GM18858 (cell line): ENCODE measurements at regions not wholly inside any gene's neighbourhood (a gene's known extent, or its start where the extent isn't known, plus 50 kb on each side); places are given as distances from the start of the nearest gene placed in this dataset.
A peak's percentile ranks its signal among the peaks of the same experiment; 100 is the strongest.
"Not testable (repeated sequence)": the region's sequence is repeated elsewhere in the genome, so short reads cannot be mapped to it uniquely, and the experiment has no call there.

ENCODE experiments used
- ATAC-seq: cut with Tn5 transposase; IDR thresholded peaks from one replicate; pipeline ENCODE4 v1.9.1; 2021; ENCODE audit not compliant: unreplicated experiment

DNA sequence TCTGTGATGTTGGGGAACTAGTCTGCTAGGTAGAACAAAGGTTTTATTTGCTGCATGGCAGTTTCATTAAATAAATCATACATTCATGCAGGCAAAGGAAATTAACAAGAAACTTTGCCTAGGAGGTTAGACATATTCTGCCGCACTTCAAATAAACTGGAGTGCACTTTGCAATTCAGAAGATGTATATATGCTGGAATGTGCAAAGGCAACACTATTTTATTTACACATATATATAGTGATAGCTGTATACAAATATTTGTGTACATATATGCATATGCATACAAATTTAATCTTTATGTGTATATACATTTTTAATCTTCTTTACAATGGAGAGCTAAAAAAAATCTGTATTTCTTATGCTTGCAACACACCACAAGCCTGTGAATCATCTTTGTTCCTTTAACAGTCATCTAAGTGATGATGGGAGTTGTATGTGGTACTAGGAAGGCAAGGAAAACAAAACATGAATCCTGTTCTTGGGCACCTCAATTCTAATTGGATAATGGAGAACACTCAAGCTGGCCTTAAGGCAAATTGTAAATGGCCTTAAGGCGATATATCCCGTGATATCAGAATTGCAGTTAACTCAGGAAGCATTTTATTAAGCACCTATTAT, 605.8 kb upstream of the CAMK1G start:
- ATAC-seq: no peak

DNA sequence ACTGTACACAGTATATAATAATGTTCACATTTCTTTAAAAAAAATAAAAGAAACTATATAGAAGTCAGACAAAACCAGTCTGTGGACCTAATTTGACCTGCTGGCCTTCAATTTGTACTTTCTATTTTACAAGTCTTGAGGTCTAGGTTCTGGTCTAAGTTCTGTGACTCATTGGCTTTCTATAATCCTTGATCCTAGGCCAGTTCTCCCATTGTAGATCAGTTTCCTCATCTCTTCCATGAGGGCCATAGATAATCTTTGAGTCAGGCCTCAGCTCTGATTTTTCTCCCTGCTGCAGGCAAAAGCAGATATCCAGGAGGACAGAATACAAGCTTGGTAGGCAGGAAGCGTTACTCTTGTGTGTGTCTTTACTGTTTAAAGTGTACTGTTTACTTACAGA, 603.7 kb upstream of the CAMK1G start:
- ATAC-seq: no peak

DNA sequence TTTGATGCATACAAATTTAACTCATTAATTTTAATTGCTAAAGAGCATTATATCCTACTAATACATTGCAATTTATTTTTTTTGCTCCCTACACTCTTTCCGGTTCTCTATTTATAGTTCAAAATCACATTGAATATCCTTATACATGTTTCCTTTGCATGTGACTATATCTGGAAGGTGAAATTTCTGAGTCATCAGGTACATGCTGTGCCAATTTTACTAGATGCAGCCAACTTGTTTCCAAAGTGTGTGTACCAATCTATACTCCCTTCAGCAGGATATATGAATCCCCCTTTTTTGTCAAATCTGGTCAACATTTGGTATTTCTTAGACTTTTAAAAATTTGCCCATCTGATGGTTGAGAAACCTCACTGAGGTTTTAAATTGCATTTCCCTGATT, 602.9 kb upstream of the CAMK1G start:
- no peak for ATAC-seq

DNA sequence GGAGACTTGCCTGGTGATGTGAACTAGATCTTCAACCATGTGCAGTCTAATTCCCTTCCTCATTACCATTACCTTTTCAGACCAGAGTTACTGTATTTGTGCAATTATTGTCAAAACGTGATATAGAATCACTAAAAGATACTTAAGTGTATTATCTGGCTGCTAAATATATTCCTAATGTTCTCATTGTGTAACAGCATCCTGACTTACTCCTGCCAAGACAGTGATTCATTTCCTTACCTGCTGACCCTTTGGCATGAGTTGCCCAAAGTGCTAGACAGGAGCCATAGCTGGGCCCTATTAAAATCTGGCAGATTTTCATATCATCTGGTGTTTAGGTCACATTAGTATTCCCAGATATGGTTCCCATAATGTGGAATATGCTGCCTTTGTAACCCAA, 598.3 kb upstream of the CAMK1G start:
- no peak for ATAC-seq

DNA sequence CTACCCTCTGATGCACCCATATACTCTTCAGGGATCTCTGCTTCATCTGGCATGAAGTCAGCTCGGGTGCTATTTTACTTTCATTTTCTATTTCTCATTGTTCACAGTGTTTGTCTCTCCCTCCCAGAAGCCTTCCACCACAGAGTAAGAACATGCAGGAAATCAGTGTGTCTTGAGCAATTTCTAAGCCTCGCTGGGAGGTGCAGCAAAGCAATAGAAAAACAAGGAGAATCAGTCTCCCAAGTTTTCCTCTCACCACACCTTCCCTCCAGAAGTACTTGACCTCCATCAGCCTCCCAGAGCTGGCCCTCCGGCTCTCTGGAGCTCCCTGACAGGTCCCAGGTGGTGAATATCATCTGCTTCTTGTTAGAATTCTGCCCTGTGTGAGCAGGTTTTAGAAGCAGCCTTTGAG, 594.7 kb upstream of the CAMK1G start:
- peak; percentile 99 for ATAC-seq

DNA sequence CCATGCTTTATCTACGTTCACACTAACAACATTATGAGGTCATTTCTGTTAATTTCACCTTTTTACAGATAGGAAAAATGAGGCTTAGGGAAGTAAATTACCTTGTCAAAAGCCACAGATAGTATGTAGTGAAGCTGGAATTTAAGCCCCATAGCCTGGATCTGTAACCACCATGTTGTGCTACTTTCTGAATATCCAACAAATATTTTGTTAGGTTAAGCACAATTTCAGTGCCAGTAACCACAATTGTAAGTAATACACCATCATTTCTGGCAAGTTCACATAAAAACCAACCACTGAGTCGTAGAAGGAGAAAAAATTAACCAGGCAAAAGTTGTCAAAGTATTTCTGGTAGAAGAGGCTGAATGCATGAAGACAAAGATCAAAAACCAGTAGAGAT, 593.1 kb upstream of the CAMK1G start:
- no peak for ATAC-seq

DNA sequence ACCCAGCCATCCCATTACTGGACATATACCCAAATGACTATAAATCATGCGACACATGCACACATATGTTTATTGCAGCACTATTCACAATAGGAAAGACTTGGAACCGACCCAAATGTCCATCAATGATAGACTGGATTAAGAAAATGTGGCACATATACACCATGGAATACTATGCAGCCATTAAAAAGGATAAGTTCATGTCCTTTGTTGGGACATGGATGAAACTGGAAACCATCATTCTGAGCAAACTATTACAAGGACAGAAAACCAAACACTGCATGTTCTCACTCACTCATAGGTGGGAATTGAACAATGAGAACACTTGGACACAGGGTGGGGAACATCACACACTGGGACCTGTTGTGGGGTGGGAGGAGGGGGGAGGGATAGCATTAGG, 586.5 kb upstream of the CAMK1G start:
- ATAC-seq: not testable (repeated sequence)

DNA sequence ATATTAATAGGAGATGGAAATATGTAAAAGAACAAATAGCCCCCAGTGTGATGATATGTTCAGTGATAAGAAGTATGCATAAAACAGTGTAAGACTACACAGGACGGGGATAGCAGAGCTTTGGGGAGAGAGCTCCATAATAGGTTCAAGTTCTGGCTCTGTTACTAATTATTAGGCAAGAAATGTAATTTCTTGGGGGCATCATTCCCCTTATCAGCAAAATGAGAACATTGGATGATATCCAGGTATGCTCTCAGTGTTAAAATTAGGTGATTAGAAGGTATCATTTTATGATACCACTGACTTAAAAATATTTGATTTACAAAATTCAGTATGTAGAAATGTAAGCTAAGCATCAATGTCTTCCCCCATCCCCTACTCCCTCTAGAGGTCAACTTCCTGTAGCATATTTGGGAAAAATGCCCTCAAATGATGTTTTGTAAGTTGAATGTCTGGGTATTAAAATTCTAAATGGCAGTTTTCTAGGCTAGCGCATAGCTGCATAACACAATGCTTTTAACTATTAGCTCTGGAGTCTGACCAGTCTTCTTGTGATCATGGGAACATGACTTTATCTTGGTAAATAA, 585.7 kb upstream of the CAMK1G start:
- ATAC-seq: no peak

DNA sequence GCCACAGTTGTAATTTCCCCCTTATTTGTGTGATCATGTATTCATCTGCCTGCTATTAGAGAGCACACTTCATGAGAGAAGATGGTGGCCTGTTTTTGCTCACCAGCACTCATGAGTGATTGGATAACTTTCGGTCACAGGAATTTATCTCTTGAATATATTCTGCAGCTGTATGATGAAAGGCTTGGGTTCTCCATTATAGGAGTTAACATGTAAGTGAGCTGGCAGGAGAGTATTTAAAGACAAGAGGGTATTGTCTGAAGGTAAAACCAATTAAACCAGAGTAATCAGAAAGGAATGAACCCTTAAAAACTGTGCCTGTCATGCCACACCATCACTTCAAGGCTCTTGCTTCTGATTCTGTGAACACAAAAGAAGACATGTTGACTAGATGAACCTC, 574.9 kb upstream of the CAMK1G start:
- no peak for ATAC-seq

DNA sequence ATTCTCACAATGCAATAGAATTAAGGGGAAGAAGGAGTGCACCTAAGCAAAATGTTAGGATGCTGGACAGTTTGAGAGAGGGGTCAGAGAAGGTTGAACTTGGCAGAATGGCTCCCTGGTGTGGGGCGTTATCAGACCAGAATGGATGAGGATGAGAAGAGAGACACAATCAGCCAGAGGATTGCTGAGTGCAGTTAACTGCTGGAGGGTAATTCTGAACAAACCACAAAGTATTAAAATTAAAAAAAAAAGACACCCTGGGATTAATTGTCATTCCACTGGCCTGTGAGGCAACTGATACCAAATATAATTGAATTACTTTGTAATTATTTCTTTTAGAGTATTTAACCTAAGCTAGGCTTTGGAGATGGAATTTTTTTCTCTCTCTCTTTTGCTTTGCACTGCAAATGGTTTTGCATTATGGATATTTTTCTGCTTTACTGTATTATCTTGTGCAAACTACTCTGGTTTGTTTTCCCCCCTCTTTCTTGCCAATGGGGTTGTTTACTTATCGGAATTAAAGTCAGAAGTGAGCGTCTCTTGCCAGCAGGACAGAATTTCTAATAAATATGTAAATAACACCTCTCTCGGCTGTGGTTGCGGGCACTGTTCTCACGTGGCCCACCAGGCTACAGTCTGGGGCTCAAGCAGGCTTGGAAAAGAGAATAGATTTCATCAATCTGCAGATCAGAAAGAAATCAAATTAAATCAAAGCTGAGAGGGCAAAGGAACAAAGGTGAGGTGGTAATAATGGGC, 572.9 kb upstream of the CAMK1G start:
- no peak for ATAC-seq

DNA sequence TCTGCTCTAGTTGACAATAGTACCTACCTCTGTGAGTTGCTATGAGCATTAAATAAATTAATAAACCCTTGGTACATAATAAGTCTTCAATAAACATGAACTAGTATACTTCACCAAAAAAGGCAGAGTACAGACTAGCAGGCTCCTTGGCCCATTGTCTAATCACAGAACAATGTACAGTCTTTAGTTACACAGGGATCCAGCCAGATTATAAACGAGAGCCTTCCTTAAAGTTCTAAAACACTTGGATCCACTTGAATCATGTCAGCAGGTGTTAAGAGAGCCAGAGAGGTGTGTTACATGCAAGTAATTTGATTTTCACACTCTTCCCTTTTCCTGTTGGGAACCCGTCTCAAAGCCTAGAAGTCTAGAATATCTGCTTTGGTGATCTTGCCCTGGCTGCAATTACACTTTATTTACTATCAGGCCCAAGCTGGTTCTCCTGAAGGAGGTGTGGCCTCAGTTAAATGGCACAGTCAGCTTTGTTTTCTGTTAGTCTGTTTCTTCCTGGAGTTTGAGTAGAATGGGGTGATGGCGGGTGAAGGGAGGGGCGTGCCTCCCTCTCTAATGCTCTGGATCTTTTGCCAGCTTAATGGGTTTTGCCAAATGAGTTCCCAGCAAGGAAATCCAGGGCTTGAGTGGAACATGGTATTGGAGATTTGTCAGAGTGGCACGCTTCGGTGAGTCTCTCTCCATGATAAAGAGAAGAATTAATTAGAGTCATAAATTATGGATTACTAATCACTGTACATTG, 570.9 kb upstream of the CAMK1G start:
- no peak for ATAC-seq

DNA sequence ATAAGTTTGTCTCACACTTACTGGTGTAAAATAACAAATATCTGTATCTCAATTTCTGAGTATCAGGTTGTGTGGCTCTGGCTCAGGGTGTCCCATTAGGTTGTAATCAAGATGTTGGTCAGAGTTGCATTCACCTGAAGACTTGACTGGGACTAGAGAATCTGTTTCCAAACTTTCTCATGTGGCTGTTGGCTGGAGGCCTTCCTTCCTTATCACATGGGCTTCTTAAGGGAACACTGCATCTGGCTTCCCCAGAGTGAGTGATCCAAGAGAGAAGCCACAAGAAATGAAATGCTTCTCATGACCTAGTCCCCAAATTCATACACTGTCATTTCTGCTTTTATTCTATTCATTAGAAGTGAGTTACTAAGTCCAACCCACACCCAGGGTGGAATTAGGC, 568.4 kb upstream of the CAMK1G start:
- no peak for ATAC-seq

DNA sequence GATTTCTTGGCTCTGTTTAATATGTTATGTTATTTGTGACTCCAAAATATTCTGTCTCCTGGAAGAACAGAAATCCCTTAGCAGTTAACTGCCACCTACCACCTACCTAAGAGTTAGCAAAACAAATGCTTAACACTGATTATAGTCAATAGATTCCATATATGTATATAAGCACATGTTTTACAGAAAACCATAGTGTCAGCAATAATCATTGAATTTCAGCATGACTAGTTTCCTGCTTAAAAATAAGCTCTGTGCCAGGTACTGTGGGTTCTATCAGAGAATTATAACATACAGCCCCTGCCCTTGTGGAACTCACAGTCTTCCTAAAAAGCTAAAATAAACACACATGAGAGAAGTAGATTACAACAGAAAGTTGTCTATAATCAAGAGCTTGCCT, 561.9 kb upstream of the CAMK1G start:
- ATAC-seq: no peak

DNA sequence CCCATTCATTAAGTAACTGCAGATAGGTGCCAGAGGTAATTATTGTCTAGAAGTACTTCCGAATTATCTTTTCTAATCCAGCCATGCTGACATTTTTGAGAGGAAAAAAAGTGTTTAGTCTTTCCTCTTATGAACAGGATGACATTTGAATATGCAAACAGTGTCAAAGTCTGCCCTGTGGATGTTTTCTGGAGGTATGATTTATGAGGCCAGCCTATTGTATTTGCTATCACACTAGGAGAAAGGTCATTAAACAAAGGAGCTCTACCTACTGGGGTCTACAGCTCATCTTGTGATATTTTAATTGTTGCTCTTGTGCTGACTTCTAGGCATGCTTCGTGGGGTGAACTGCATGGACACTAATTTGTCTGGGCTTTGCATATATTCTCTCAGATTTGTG, 559.7 kb upstream of the CAMK1G start:
- ATAC-seq: no peak

DNA sequence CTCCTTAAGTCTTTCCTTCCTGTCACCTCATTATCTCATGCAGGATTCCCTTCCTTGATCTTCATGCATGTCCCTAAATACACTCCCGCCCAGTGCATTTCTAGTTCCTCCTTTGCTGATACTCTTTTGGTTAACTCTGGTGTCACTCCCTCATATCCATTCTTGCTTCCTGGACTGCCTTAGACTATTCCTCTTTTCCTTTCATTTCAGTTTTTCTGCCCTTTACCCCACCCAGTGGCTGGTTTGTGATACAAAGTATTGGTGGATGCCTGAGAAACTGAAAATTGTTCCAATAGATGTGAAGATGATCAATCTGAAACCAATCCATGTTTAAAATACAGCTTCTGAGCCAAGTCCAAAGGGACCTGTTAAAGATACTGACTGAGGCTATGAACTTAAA, 553.8 kb upstream of the CAMK1G start:
- no peak for ATAC-seq

DNA sequence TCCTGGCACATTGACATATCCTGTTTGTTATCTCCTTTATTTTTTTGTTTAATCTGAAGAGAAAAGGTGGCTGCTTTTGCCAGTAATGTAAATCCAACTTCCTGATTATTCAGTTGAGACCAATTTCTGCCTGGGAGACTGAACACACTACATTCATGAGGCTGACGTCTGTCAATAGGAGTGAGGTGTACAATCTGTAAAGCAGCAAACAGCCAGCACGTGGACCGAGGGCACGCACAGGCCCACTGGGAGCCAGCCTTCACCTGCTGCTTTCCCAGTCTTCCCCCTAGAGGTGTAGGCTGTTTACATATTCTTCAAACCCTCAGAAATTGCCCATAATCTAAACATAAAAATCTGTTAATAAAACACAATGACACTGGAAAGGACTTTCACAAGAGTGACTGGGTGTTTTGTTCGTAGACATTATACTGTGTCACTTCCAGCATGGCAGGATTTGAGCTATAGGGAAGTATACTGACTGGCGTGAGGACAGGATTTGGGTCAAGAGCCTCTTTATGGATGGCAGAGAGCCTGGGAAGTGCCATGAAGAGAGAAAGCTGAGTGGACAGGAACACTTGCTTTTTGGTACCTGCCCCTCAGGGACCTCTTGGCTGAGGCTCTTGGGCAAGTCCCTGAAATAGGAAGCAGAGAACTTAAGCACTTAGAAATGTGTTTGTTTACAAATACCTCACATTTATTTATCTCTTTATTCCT, 552.9 kb upstream of the CAMK1G start:
- no peak for ATAC-seq

DNA sequence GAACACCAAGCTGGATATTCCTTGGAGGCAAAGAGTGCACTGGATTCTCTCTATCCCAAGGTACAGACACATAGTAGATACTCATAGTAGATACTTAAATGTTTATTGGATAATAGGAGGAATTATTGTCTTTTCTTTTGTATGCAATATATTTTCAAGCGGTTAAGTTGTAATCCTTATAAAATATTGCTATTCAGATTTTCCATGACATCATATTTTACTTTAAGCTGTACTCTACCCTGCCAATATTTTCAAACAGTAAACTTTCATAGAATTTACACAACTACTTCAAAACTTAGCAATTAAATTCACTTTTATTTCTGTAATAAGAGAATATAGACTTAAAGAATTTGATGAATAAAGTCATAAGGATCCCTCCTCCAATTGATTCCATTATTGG, 546.5 kb upstream of the CAMK1G start:
- no peak for ATAC-seq

DNA sequence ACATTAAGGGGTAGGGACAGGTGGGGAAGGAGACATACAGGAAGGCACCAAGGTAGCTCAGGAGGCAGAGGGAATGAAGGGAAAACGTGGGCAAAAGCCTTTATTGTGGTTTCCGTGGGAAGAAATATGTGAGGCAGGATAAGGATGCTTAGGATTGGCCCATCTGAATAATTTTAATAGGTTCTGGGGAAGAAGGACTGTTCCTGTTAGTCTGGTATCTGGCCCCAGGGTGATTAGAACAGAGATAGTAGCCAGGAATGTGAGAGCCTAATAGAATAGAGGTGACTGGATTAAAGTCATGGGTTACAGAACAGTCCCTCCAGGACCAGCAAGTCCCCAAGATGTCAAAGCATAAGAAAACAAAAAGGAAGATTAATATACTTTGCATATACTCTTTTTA, 545.2 kb upstream of the CAMK1G start:
- no peak for ATAC-seq

DNA sequence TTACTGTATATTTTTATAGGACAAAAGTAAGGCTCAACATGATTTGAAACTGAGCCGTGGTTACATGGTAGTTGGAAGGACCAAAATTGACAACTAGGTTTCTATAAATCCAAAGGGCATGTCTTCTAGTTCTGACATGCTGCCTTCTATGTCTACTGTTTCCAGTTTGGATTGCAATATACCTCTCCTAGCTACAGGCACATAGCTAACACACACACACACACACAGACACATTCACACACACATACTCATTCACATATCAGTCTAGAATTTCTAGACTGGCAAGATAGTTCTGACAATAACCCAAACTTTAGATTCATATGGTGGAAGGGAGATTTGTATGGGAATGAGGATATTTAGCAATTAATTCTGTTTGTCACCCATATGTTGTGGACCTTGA, 544.8 kb upstream of the CAMK1G start:
- no peak for ATAC-seq

DNA sequence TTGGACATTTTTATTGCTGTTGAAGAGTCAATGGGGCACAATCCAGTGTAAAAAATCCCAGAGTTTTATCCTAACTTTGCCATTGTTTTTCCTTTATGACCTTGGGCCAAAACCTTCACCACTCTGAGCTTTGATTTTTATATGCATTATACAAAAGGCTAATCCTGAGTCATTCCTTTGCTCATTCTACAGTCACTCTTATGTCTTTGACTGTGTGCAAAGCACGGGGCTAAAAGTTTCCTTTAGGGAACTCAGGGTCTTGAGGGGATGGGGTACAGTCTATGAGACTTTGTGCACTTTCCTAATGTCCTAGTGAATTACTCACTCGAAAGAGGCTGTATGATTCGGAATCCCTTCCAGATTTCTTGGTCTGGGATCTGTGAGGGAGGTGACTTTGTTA, 543.2 kb upstream of the CAMK1G start:
- ATAC-seq: no peak

DNA sequence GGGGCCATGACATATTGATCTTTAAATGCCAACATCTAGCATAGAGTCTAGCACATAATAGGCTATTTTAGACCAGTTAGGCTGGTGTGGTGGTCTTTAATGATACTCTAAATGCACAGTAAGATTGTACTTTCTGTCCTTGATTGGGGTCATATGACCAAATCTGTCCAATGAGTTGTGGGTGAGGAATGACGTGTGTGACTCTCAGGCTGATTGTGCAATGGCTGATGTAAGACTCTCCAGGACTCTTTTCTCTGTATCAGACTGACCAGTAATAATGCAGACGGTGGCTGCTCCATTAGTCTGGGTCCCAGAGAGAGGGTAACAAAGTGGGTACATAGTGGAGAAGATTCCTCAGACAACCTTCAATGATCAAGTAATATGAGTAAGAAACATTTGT, 541.6 kb upstream of the CAMK1G start:
- no peak for ATAC-seq
